ENCODE measurements at regions not wholly inside any gene's neighbourhood (a gene's known extent, or its start where the extent isn't known, plus 50 kb on each side); places are given as distances from the start of the nearest gene placed in this dataset.
A peak's percentile ranks its signal among the peaks of the same experiment; 100 is the strongest.

- in situ Hi-C loops (cut with HindIII; ENCODE audit: low pct_unique_long_range_greater_than_20kb, low sequenced_read_pairs), result no loop called here
- no peak for DNase-seq (ENCODE audit: low read depth, low spot score)
These were observed 242.7 kb downstream of the TMEM182 start for GRCh38 chr2:103004426-103004942.

- in situ Hi-C loops (cut with HindIII; ENCODE audit: low pct_unique_long_range_greater_than_20kb, low sequenced_read_pairs), result no loop called here
- no peak for DNase-seq (ENCODE audit: low read depth, low spot score)
These were observed 243.6 kb downstream of the TMEM182 start for GRCh38 chr2:103005393-103005792.

GRCh38 chr2:103007086-103007485 is 245.3 kb downstream of the TMEM182 start:
- in situ Hi-C loops (cut with HindIII; ENCODE audit: low pct_unique_long_range_greater_than_20kb, low sequenced_read_pairs), result no loop called here
- no peak for DNase-seq (ENCODE audit: low read depth, low spot score)

- DNase-seq (ENCODE audit: low read depth, low spot score), result peak; percentile 11
- in situ Hi-C loops (cut with HindIII; ENCODE audit: low pct_unique_long_range_greater_than_20kb, low sequenced_read_pairs), result no loop called here
These were observed 246.8 kb downstream of the TMEM182 start for GRCh38 chr2:103008586-103008985.

GRCh38 chr2:103009871-103010270 is 248.0 kb downstream of the TMEM182 start:
- DNase-seq (ENCODE audit: low read depth, low spot score), result no peak
- in situ Hi-C loops (cut with HindIII; ENCODE audit: low pct_unique_long_range_greater_than_20kb, low sequenced_read_pairs), result no loop called here

GRCh38 chr2:103010306-103010705 is 248.5 kb downstream of the TMEM182 start:
- DNase-seq (ENCODE audit: low read depth, low spot score), result no peak
- in situ Hi-C loops (cut with HindIII; ENCODE audit: low pct_unique_long_range_greater_than_20kb, low sequenced_read_pairs), result no loop called here

GRCh38 chr2:103010751-103011150 is 248.9 kb downstream of the TMEM182 start:
- in situ Hi-C loops (cut with HindIII; ENCODE audit: low pct_unique_long_range_greater_than_20kb, low sequenced_read_pairs), result no loop called here
- DNase-seq (ENCODE audit: low read depth, low spot score), result no peak

- DNase-seq (ENCODE audit: low read depth, low spot score), result no peak
These were observed 250.8 kb downstream of the TMEM182 start for GRCh38 chr2:103012590-103012989.

GRCh38 chr2:103025056-103025455 is 263.2 kb downstream of the TMEM182 start:
- no peak for DNase-seq (ENCODE audit: low read depth, low spot score)
- in situ Hi-C loops (cut with HindIII; ENCODE audit: low pct_unique_long_range_greater_than_20kb, low sequenced_read_pairs), result no loop called here

More at GRCh38 chr2:103012590-103012989, 250.8 kb downstream of the TMEM182 start:
- in situ Hi-C loops (cut with HindIII; ENCODE audit: low pct_unique_long_range_greater_than_20kb, low sequenced_read_pairs), result no loop called here

- in situ Hi-C loops (cut with HindIII; ENCODE audit: low pct_unique_long_range_greater_than_20kb, low sequenced_read_pairs), result no loop called here
- no peak for DNase-seq (ENCODE audit: low read depth, low spot score)
These were observed 266.4 kb downstream of the TMEM182 start for GRCh38 chr2:103028181-103028580.

Measured in SK-MEL-5 (cell line).